B cell (primary cell): ENCODE measurements at regions not wholly inside any gene's neighbourhood (a gene's known extent, or its start where the extent isn't known, plus 50 kb on each side); places are given as distances from the start of the nearest gene placed in this dataset.

Experiments used
- ATAC-seq: fragments of 200-7000 bp; cut with Tn5 transposase; one replicate; pipeline ENCODE4 v1.10.0; 2021; ENCODE audit warnings: low read depth, mild to moderate bottlenecking, moderate number of reproducible peaks, moderate library complexity
- CTCF ChIA-PET: fragments of 350-600 bp; sonication (Branson Sonifier 250); formaldehyde crosslinking; loops from one replicate; lab custom pipeline; 2021; ENCODE audit warnings: antibody characterized with exemption, inconsistent platforms; lab: Charles Lee
- POLR2A ChIA-PET: fragments of 350-600 bp; sonication (Branson Sonifier 250); formaldehyde crosslinking; loops from one replicate; lab custom pipeline; 2021; ENCODE audit warnings: antibody characterized with exemption; lab: Charles Lee
- DNase-seq: peaks from one replicate; pipeline ENCODE4 v3.0.0; 2013
- H2AFZ ChIP-seq: 2 replicates; pipeline ENCODE4 v1.6.1; 2012; ENCODE audit warnings: mild to moderate bottlenecking, low read depth, low read length; ENCODE audit not compliant: insufficient read depth, poor library complexity, severe bottlenecking
- H3K27ac ChIP-seq, 2 donors: 1 replicate in 1 of 2; 2 replicates in 1 of 2; pipeline ENCODE4 v1.5.1; 2012 to 2013; ENCODE audit warnings: low read length in 2 of 2, mild to moderate bottlenecking in 2 of 2, moderate library complexity in 1 of 2
- H3K27me3 ChIP-seq, 4 experiments: fragments of 200-600 bp in 1 of 4; sonication (generic) in 1 of 4; replicated peaks in 1 of 4; 1 replicate in 2 of 4; 2 replicates in 2 of 4; pipeline versions ENCODE4 v1.6.1 to v1.7.0; 2013 to 2016; ENCODE audit warnings: low read length in 3 of 4, mild to moderate bottlenecking in 2 of 4, mixed read lengths in 1 of 4, moderate library complexity in 1 of 4; ENCODE audit not compliant: insufficient read depth in 4 of 4, control insufficient read depth in 3 of 4; ENCODE audit errors: control extremely low read depth in 1 of 4
- H3K36me3 ChIP-seq, 2 experiments: replicated peaks in 1 of 2; 1 replicate in 1 of 2; 2 replicates in 1 of 2; pipeline versions ENCODE4 v1.6.1 to v1.7.1; 2013; ENCODE audit warnings: low read length in 1 of 2; ENCODE audit not compliant: insufficient read depth in 2 of 2, control insufficient read depth in 1 of 2; ENCODE audit errors: control extremely low read depth in 1 of 2, extremely low read depth in 1 of 2
- H3K4me1 ChIP-seq, 2 donors: fragments of 200-600 bp in 1 of 2; sonication (generic) in 1 of 2; 1 replicate in 1 of 2; 2 replicates in 1 of 2; pipeline versions ENCODE4 v1.5.1 to v1.6.1; 2013 to 2017; ENCODE audit warnings: low read length in 2 of 2; ENCODE audit not compliant: control insufficient read depth in 2 of 2, insufficient read depth in 2 of 2
- H3K4me2 ChIP-seq: replicated peaks from 2 replicates; pipeline ENCODE3; 2012; ENCODE audit warnings: mild to moderate bottlenecking, low read depth, low read length; ENCODE audit not compliant: poor library complexity, severe bottlenecking
- H3K4me3 ChIP-seq, 5 experiments: fragments of 200-600 bp in 1 of 5; sonication (generic) in 1 of 5; 1 replicate in 3 of 5; 2 replicates in 2 of 5; pipeline versions ENCODE4 v1.5.1 to v1.7.0; 2011 to 2016; ENCODE audit warnings: low read length in 4 of 5, mild to moderate bottlenecking in 4 of 5, low read depth in 2 of 5, control low read depth in 1 of 5, moderate library complexity in 1 of 5; ENCODE audit not compliant: insufficient read depth in 1 of 5; ENCODE audit errors: control extremely low read depth in 1 of 5, extremely low read depth in 1 of 5
- H3K79me2 ChIP-seq: fragments of 200-600 bp; sonication (generic); one replicate; pipeline ENCODE4 v1.6.0; 2016; ENCODE audit warnings: low read length; ENCODE audit not compliant: control insufficient read depth, insufficient read depth
- H3K9ac ChIP-seq: fragments of 200-600 bp; sonication (generic); 2 replicates; pipeline ENCODE4 v1.6.1; 2017; ENCODE audit warnings: mild to moderate bottlenecking, low read length, moderate library complexity
- H3K9me3 ChIP-seq, 3 donors: one replicate each; pipeline versions ENCODE4 v1.6.1 to v1.7.1; 2013; ENCODE audit warnings: low read length in 2 of 3; ENCODE audit not compliant: control insufficient read depth in 2 of 3, insufficient read depth in 1 of 3; ENCODE audit errors: control extremely low read depth in 1 of 3
- H4K20me1 ChIP-seq: 2 replicates; pipeline ENCODE4 v1.6.0; 2012; ENCODE audit warnings: mild to moderate bottlenecking, low read length; ENCODE audit not compliant: insufficient read depth, control insufficient read depth, poor library complexity, severe bottlenecking
- H3K27ac Mint-ChIP-seq: one replicate; pipeline ENCODE4 v1.8.0; 2021; ENCODE audit warnings: mixed read lengths
- H3K27me3 Mint-ChIP-seq: one replicate; pipeline ENCODE4 v1.8.0; 2021; ENCODE audit warnings: mixed read lengths
- H3K4me1 Mint-ChIP-seq: one replicate; pipeline ENCODE4 v1.8.0; 2021; ENCODE audit warnings: mixed read lengths
- H3K4me3 Mint-ChIP-seq: one replicate; pipeline ENCODE4 v1.8.0; 2021; ENCODE audit warnings: mixed read lengths
- H3K9me3 Mint-ChIP-seq: one replicate; pipeline ENCODE4 v1.8.0; 2022; ENCODE audit warnings: mixed read lengths; ENCODE audit not compliant: insufficient read depth
- CTCF ChIP-seq: fragments of 200-600 bp; IDR thresholded peaks from one replicate; pipeline ENCODE4 v1.8.0; 2022; ENCODE audit warnings: antibody characterized with exemption, mild to moderate bottlenecking
- EZH2 ChIP-seq: IDR thresholded peaks from 2 replicates; pipeline ENCODE4 v1.6.1; 2012; ENCODE audit warnings: borderline replicate concordance, low read depth, mild to moderate bottlenecking, moderate library complexity, low read length; ENCODE audit not compliant: insufficient read depth, poor library complexity, severe bottlenecking
- WGBS: methylation state at CpG from one replicate; pipeline ENCODE4 v1.1.5; 2013; ENCODE audit warnings: missing lambda C conversion rate; ENCODE audit not compliant: insufficient coverage; 5-methylcytosine and 5-hydroxymethylcytosine counted together
- intact Hi-C: fragments of 100-400 bp; cut with micrococcal nuclease; formaldehyde crosslinking; loops from one replicate; pipeline ENCODE4 v1.10.0; 2022

- ATAC-seq = no peak
- Histone ChIP-seq H3K36me3 (no peaks in the 10 kb centered on the region), H3K4me2 (no peak overlapping the region), H3K79me2 (no peaks in the 10 kb centered on the region), H3K9me3 (no peaks in the 10 kb centered on the region), H3K27me3 (peaks cover 0 to 5% (median 0%) of the 10 kb centered on the region in 4 experiments), H3K27ac (no peak overlapping the region), H3K4me3 (no peak overlapping the region), H4K20me1 (no peaks in the 10 kb centered on the region), H3K9ac (no peak overlapping the region), H2AFZ (no peak overlapping the region), H3K4me1 (peaks cover 0 to 3% of the 10 kb centered on the region in 2 donors)
- no CpG with 5 or more reads among the region's 3 CpGs for WGBS
- TF ChIP-seq CTCF = no peak
- TF ChIP-seq EZH2 = no peak
- CTCF ChIA-PET = no interaction called here
- POLR2A ChIA-PET = no interaction called here
- H3K27ac Mint-ChIP-seq = no peak overlapping the region
- H3K4me3 Mint-ChIP-seq = no peak overlapping the region
- DNase-seq = no peak
- no peaks in the 10 kb centered on the region for H3K9me3 Mint-ChIP-seq
- intact Hi-C loops = loop anchor here (10.0 kb wide), 1 partner anchor 90 kb away; no protein-coding TSS in a partner anchor
- H3K27me3 Mint-ChIP-seq = peaks cover 27% of the 10 kb centered on the region
- no peaks in the 10 kb centered on the region for H3K4me1 Mint-ChIP-seq
Observed at GRCh38 chr3:31275038-31275572, 257.6 kb upstream of the STT3B start.

GRCh38 chr3:31275583-31275982 is 257.1 kb upstream of the STT3B start:
- no peak overlapping the region for H2AFZ ChIP-seq
- H3K27me3 ChIP-seq = peaks cover 0 to 5% (median 0%) of the 10 kb centered on the region in 4 experiments
- no peak overlapping the region for H3K27ac ChIP-seq
- no peak overlapping the region for H3K9ac ChIP-seq
- no peak for TF ChIP-seq CTCF
- no peak for TF ChIP-seq EZH2
- H3K4me2 ChIP-seq = no peak overlapping the region
- no peaks in the 10 kb centered on the region for H4K20me1 ChIP-seq
- no peaks in the 10 kb centered on the region for H3K9me3 ChIP-seq
- ChIA-PET POLR2A (no interaction called here), CTCF (no interaction called here)
- no peaks in the 10 kb centered on the region for H3K9me3 Mint-ChIP-seq
- no peak overlapping the region for H3K4me3 ChIP-seq
- WGBS = 100% methylated on average over 2 of the region's 3 CpGs
- H3K4me3 Mint-ChIP-seq = no peak overlapping the region
- no peaks in the 10 kb centered on the region for H3K4me1 Mint-ChIP-seq
- no peak overlapping the region for H3K27ac Mint-ChIP-seq
- no peaks in the 10 kb centered on the region for H3K79me2 ChIP-seq
- no peak for DNase-seq
- peaks cover 0 to 3% of the 10 kb centered on the region in 2 donors for H3K4me1 ChIP-seq
- intact Hi-C loops = loop anchor here (10.0 kb wide), 1 partner anchor 91 kb away; no protein-coding TSS in a partner anchor
- no peak for ATAC-seq
- H3K27me3 Mint-ChIP-seq = peaks cover 27% of the 10 kb centered on the region
- no peaks in the 10 kb centered on the region for H3K36me3 ChIP-seq
